GM21360 (cell line): ENCODE measurements at regions not wholly inside any gene's neighbourhood (a gene's known extent, or its start where the extent isn't known, plus 50 kb on each side); places are given as distances from the start of the nearest gene placed in this dataset.
"Not testable (repeated sequence)": the region's sequence is repeated elsewhere in the genome, so short reads cannot be mapped to it uniquely, and the experiment has no call there.

Source experiments
- ATAC-seq: cut with Tn5 transposase; IDR thresholded peaks from one replicate; pipeline ENCODE4 v1.9.1; 2021; ENCODE audit warnings: mild to moderate bottlenecking, moderate library complexity; ENCODE audit not compliant: unreplicated experiment

DNA sequence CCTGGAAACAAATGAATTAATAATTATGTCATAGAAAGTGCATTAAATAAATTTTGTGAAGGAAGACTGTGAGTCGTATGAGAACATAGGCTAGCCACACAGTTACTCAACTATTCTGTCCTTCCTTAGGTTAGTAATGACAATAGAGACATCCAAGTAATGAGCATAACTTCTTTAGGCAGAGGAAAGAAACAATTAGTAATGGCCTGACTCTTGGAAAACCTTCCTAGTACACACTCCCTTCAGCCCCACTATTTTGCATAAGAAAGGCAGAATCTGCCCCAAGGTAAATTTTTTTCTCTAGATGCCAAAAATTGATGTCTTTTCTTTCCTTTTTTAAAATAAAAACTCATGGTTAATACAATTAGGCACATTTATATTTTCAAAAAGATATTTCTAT lies 1619.0 kb upstream of the WWC1 start:
- ATAC-seq = no peak

- ATAC-seq = no peak
These were observed 1613.6 kb upstream of the WWC1 start for GRCh38 chr5:166677891-166678290.

GRCh38 chr5:166679331-166679730 lies 1612.1 kb upstream of the WWC1 start:
- no peak for ATAC-seq

DNA sequence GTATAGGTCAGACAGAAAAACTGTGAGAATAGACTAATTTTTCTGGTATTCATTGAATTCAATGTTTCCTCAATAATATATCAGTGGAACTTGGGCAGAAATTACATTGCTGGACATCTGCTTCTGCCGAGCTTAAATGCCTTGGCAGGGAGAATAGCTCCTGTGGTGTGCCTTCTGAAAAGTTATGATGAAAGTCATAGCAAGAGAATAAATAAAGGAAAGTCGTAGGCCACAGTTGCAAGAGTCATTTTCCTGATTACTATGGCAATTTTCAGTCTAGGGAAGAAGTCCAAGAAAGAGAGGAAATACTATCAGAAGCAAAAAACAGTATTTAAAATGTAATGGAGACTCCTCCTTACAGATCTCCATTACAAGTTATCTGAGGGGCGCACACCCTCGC lies 1596.1 kb upstream of the WWC1 start:
- ATAC-seq = no peak

DNA sequence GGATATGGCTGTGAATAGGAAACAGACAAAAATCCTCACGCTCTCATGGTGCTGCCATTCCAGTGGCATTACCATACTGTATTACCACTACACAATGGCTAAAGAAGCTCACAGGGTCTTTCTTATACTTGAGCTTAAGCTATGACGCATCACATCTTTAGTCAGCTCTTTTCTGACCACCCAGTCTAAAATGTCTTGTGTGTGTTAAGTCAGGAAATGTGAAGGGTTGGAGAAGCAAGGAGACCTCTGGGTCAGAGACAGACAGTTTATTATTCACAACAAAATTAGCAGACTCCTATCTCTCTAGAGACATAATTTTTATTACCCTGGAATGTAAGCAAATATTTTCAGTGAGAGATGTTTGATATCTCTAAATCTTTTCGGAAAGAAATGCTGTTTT lies 1583.2 kb upstream of the WWC1 start:
- ATAC-seq = no peak

GRCh38 chr5:166709691-166710090 lies 1581.8 kb upstream of the WWC1 start:
- ATAC-seq = no peak

DNA sequence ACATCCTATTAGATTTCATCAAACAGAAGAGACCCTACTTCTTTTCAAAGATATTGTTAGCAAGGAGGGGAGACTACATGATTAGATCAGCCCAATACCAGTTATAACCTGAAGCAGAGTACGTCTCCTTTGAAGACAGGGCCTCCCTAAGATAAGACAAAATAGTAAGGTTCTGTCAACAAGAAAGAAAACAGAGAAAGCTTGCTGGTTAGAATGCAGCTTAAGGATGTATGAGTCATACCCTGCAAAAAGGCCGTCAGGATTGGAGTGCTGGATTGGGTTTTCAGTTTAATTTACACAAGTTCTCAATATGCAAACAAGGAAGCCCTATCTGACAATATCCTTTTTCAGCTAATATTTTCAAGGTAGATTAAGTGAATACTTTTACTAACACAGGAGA lies 1581.2 kb upstream of the WWC1 start:
- ATAC-seq = no peak

DNA sequence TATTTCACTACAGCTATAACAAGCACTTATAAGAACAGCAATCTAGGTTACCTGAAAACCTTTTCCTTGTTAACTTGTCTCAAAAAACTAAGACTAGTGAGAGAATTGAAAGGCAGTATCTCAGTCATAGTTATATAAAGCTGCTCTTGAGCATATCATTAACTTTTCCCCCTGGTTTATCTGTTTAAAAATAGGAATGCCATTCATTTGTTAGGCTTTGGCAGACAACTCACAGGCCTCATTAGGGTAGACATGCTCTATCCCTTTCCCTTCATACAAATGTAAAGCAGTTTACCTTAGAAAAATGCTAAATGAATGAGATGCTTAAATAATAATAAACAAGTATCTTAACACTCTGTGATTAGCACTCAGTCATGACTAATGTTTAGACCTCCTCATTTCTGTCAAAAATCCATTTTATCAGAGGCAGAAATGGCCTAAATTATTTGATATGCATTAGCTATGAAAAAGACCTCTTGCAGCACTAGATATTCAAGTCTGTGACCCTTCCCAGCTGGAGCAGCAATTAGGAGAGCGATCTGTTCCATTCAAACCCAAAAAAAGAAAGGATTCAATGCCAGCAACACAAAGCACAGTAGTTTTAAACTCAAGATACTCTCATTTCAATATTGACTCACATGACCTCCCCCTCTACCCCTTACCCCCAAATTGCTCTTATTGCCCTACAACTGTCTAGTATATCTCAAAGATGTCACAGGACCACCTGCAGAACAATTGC lies 1578.8 kb upstream of the WWC1 start:
- no peak for ATAC-seq

GRCh38 chr5:166713295-166713694 lies 1578.2 kb upstream of the WWC1 start:
- no peak for ATAC-seq

GRCh38 chr5:166716856-166717492 lies 1574.5 kb upstream of the WWC1 start:
- ATAC-seq = no peak

DNA sequence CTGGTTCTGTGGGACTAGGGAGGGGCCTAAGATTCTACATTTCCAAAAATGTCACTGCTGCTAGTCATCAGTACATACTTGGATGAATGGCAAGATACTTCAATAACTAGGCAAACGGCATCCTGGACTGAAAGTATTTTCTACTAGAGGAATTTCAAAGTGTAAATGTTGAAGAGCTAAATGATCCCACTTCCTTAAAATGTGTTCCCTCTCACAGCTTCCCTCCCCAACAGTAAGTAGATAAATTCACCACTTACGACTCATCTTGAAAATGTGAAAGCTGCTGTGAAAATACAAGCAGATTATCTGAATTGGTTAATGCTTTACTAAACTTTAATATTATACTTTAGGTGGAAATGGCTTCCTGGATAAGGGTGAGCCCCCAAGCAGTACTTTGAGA lies 1571.5 kb upstream of the WWC1 start:
- ATAC-seq = no peak

DNA sequence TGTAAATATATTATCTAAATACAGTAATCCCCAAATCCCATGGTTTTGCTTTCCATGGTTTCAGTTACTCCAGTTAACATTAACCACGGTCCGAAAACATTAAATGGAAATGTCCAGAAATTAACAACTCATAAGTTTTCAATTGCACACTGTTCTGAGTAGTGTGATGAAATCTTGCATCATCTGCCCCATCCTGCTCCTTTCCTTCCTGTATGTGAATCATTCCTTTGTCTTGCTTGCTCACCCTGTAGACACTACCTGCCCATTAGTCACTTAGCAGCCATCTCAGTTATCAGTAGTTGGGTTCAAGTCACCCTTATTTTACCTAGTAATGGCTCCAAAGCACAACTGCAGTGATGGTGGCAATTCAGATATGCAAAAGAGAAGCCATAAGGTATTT lies 1568.5 kb upstream of the WWC1 start:
- ATAC-seq = no peak

GRCh38 chr5:166724284-166724683 lies 1567.2 kb upstream of the WWC1 start:
- ATAC-seq = no peak

- no peak for ATAC-seq
These were observed 1565.9 kb upstream of the WWC1 start for GRCh38 chr5:166725593-166725992.

GRCh38 chr5:166726406-166726805 lies 1565.0 kb upstream of the WWC1 start:
- no peak for ATAC-seq

- ATAC-seq = not testable (repeated sequence)
These were observed 1548.5 kb upstream of the WWC1 start for GRCh38 chr5:166742951-166743350.

DNA sequence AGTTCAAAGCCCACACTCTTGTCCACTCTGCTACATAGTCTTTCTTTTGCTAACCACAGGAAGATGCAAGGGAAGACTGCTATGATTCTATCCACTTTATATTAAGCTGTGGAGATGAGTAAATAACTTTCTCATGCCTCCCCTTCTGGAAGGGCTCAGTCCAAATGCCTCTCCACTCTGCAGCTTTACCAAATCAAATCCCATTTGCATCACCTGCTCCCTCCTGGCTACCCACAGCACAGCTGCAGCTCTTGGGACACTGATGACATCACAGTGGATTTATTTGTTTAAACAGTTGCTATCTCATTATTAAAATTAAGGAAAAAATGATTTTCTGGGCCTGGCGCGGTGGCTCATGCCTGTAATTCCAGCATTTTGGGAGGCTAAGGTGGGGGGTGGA lies 1544.9 kb upstream of the WWC1 start:
- ATAC-seq = no peak

- no peak for ATAC-seq
These were observed 1541.1 kb upstream of the WWC1 start for GRCh38 chr5:166750376-166750775.

DNA sequence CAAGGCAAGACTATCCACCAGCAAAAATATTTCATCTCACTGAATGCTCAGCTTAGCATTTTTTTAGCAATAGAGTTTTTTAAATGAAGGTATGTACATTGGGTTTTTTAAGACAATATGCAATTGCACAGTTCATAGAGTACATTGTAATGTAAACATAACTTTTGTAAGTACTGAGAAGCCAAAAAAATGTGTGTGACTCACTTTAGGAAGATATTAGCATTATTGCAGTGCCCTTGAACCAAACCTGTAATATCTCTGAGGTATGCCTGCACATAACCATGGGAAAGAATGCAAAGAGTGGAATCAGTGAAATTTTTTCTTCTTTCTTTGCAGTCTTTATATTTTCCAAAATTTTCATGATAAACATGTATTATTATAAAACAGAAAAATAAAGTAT lies 1533.3 kb upstream of the WWC1 start:
- no peak for ATAC-seq

- ATAC-seq = no peak
These were observed 1523.6 kb upstream of the WWC1 start for GRCh38 chr5:166767858-166768257.

DNA sequence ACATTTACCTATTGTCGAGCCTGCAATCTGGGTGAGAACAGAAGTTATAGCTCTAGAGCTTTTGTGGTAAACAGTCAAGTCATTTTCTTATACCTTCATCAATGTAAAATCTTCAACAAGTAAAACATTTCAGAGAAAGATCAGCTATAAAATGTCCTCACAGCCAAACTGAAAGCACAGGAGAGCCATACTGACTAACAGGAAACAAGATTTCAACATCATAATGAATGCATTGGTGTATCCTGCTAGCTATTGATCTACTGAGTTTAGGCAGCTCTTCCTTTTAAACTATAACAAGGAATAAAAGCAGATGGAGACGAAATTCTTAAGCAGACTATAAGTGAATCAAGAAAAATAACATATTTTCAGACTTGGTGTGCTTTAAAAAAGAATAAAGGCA lies 1522.9 kb upstream of the WWC1 start:
- ATAC-seq = no peak

DNA sequence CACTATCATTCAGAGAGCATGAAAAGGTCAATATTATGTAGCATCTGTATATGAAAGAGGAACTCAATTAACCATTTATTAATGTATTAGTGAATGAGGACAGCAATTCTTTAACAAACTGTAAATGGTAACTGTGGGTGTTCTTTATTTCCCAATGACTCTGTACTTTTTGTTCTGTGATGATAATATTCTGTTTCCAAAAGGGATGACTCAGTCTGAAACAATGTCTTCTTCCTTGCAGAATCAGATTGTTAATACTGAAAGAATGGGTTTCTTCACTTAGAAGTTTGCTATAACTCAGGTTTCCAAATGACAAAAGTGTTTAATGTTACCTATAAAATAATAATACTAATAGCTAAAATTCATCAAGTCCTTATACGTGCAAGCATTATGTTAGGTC lies 1518.7 kb upstream of the WWC1 start:
- ATAC-seq = no peak

DNA sequence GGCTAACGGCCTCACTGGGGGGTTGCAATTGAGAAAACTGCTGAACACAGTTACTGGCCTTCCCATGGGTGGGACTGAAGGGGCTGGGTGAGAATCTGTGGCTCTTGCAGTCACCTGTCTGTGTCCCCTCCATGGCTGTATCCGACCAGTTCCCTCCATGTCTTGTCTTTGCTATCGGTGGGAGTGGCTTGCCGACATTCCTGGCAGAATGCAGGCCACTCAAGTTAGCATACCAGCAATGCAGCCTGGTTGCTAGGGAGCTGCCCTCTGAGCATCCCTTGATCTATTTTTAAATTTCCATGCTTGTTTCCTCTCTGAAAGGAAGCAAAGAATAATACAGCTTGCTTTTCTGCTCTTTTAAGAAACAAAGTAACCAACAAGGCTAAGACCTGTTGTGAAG lies 1509.7 kb upstream of the WWC1 start:
- ATAC-seq = no peak
